GM18508 (cell line): ENCODE measurements at regions not wholly inside any gene's neighbourhood (a gene's known extent, or its start where the extent isn't known, plus 50 kb on each side); places are given as distances from the start of the nearest gene placed in this dataset.

Source experiments
- ATAC-seq: cut with Tn5 transposase; IDR thresholded peaks from one replicate; pipeline ENCODE4 v1.9.1; 2021; ENCODE audit warnings: moderate number of reproducible peaks; ENCODE audit not compliant: insufficient read depth, unreplicated experiment

DNA sequence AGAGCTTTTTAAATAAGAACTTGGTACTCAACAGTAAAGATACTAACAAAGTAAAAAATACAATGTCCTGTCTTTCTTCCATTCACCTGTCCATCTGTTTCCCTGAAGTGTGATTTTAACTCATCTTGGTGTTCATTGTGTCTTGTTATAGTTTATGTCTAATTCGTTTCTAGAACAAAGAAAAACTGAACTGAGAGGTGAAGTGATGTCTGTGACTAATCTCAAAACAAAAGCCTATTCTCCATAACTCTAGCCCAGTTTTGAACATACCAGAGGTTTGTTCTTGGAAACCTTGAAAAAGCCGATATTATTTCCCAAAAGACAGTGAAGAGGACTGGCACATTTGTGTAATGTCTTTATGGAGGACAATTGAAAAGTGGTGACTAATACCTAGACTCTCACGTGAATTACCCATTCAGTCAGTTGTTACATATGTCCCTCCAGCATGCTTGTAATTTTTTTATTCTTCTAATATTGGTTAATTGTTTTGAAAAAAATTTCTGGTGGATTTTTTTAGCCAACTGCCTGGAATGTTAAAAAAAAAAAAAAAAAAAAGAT is 725.8 kb downstream of the SATB2 start:
- ATAC-seq = no peak

GRCh38 chr2:198720266-198720665 is 737.5 kb downstream of the SATB2 start:
- no peak for ATAC-seq

DNA sequence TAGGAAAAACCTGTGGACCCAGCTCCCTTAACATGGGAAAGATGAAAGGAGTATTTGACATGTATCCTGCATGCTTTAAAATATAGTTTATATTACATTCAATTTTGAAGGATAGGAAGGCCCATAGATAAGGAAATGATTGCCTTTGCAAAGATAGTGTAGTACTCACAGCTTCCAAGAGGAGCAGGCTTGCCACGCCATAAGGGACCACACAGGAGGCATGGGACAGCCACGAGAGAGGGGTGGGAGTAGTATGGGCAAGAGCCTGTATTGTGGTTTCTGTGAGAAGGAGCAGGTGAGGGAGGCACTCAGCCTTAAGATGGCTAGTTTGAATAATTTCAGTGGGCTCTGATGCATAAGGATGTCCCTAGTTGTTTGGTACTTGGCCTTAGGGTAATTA is 740.3 kb downstream of the SATB2 start:
- no peak for ATAC-seq

DNA sequence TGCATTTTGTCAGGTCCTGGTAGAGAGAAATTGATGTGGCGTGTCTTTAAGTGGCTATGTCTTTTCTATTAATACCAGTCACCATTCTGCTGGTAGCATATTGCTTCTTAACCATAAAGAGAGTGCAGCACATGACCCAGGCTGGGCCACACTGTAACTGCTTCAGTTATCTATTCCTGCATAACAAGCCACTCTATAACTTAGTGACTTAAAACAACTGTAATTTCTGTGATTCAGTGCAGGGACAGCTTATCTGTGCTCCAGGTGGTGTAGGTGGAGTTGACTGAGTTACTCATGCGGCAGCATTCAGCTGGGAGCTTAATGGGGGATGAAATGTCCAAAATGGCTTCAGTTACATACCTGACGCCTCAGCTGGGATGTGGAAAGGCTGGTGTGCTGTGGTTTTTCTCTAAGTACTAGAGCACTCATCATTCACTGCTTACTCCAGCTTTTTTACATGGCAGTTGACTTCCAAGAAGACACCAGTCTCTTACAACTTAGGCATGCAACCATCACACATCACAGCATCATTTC is 742.4 kb downstream of the SATB2 start:
- no peak for ATAC-seq

DNA sequence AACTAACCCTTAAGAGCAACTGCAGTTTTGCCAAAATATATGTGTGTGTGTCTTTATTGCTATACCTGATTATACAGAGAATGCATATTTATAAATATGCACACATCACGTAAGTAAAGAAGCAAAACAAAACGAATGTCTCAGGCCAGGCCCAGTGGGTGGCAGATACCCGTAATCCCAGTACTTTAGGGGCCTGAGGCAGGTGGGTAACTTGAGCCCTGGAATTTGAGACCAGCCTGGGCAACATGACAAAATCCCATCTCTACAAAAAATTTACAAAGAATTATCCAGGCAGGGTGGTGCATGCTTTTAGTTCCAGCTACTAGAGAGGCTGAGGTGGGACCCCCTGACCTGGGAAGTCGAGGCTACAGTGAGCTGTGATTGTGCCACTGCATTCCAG is 745.3 kb downstream of the SATB2 start:
- ATAC-seq = no peak

DNA sequence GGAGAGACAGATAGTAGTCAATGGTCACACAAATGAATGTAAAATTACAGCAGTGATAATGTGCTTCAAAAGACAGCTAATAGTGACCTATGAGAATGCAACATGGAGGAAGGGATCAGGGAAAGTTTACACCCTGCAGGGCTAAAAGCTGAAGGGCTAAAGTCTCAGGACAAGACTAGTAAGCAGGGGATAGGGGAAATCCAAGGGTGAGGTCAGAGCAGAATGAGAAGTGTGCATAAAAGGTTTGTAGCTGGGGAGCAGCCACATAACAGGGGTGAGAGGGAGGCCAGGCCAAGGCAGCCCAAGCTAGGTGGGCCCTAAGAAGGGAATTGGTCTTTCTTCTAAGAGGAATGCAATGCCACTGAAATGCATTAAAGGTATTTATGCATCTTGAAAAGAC is 746.3 kb downstream of the SATB2 start:
- no peak for ATAC-seq

GRCh38 chr2:198710562-198710961 is 747.2 kb downstream of the SATB2 start:
- ATAC-seq = no peak

GRCh38 chr2:198706476-198707082 is 751.2 kb downstream of the SATB2 start:
- ATAC-seq = no peak

DNA sequence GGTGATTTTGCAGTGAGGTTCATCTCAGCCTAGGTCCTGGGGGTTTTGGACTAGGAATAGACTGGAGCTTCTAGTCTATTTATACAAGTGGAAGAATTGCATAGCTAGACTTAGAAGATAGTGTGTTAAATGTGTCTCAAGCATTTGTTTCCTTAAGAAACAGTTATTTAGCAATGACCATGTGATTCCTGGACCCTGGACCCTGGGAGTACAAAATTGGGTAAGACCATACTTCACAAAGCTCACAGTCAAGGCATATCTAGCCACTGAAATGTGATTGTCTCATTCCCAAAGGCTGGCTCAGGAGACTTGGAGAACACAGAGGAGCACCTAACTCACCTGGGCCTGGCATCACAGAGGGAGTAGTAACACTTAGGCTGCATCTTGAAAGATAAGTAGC is 754.5 kb downstream of the SATB2 start:
- ATAC-seq = no peak

- no peak for ATAC-seq
Measured at GRCh38 chr2:198702796-198703195, 754.9 kb downstream of the SATB2 start.

GRCh38 chr2:198701481-198701880 is 756.3 kb downstream of the SATB2 start:
- no peak for ATAC-seq

DNA sequence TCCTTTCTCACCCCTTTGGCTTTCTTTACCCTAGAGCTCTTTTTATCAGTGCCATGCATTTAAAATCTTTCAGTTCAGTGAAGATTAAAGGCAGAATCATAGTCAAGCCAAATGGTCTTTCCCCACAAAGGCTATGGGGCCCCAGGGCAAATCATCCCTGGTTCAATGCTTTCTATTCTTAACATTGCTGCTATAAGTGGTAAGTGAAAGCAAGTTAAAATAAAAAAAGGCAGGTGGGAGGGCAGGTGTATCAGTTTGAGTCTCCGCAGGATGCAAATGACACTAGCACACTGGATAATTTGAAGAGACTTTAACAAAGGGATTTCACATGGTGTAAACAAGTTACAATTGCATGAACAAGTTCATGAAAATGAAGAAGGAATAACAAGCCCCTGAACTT is 757.4 kb downstream of the SATB2 start:
- no peak for ATAC-seq

GRCh38 chr2:198698230-198698629 is 759.5 kb downstream of the SATB2 start:
- no peak for ATAC-seq

DNA sequence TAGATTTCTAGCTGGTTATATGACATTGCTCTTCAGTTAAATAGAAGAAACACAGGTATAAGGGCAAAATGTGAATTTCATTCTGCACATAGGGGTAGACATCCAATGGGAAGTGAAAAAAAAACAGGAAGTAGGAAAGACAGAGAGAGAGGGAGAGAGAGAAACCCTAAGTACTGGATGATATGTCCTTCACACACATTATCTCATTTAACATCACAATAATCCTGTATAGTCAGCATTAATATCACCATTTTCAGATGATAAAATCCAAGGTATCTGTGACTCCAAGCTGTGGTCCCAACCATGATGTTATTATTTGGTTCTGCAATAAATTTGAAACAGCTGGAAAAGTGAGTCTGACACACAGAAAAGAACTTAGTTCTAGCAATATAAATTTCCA is 759.9 kb downstream of the SATB2 start:
- ATAC-seq = no peak

- no peak for ATAC-seq
Measured at GRCh38 chr2:198697218-198697617, 760.5 kb downstream of the SATB2 start.

DNA sequence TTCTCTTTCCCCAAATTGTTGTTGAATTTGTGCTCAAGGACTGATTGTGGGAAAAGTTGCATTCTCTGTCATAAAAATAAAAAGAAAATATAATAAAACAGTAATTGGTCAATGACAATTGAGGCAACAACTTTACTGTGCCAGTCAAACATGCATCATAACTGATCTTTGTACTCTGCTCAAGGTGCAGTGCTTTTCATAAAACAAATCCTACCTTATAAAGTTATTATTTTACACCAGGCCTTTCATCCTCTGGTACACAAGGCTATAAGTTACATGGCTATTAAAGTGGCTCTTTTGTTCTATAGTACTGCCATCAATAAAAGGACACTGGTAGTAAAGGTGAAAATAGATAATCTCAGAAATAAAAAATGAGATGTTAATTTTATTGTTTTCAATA is 761.9 kb downstream of the SATB2 start:
- no peak for ATAC-seq

- no peak for ATAC-seq
Measured at GRCh38 chr2:198692907-198693510, 764.7 kb downstream of the SATB2 start.

DNA sequence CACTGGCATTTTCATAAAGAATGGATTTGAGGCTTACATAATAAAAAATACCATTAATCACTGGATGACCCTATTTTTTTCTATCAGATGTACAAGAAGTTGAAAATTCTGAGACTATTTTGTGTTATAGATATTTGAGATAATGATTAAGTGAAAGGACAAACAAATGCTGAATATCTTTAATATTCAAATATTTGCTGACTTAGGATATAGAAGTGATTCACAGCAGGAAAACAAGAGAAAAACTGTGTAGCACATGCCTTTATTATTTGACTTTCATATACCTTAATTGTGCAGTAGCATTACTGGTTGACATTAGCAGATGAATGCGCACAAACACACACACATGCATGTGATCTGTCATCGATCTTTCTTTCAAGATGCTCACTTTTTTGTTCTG is 766.5 kb downstream of the SATB2 start:
- no peak for ATAC-seq

- ATAC-seq = no peak
Measured at GRCh38 chr2:198664321-198664720, 793.4 kb downstream of the SATB2 start.

DNA sequence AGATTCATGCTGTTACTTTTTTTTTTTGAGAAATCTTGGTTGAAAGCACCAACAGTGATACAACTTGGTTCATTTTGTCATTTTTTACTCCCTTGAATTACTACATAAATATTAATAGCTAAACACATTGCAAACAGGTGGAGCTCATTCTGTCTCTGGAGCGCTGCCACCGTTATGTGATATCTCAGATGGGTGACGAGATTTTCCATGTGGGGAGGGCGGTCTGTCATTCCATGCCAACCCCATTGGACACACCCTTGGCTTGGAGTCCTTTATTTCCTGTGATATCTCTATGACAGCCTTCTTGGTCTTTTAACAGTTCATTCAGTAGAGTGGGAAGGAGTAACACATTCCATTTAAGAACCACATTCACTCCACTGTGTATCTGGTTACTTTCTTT is 794.8 kb downstream of the SATB2 start:
- ATAC-seq = no peak

GRCh38 chr2:198660501-198660900 is 797.2 kb downstream of the SATB2 start:
- no peak for ATAC-seq
